Gastrocnemius medialis (tissue), 4 donors: ENCODE measurements at regions not wholly inside any gene's neighbourhood (a gene's known extent, or its start where the extent isn't known, plus 50 kb on each side); places are given as distances from the start of the nearest gene placed in this dataset.

Experiments
- CTCF ChIP-seq, 5 experiments: fragments of 450-650 bp in 3 of 5; fragments of 200-600 bp in 2 of 5; sonication (generic) in 2 of 5; IDR thresholded peaks in 4 of 5; conservative IDR thresholded peaks in 1 of 5; 1 replicate in 4 of 5; 2 replicates in 1 of 5; pipeline ENCODE4 v1.5.1; 2016 to 2019; ENCODE audit warnings: antibody characterized with exemption in 5 of 5, mild to moderate bottlenecking in 3 of 5, moderate library complexity in 3 of 5
- POLR2A ChIP-seq, 2 donors: fragments of 450-650 bp; IDR thresholded peaks; one replicate each; pipeline ENCODE4 v1.6.1; 2017; ENCODE audit warnings: antibody characterized with exemption in 2 of 2, mild to moderate bottlenecking in 2 of 2, moderate library complexity in 2 of 2

GRCh38 chr11:122399375-122399774 is 256.1 kb upstream of the UBASH3B start:
- TF ChIP-seq CTCF (IDR thresholded peaks at IDR 0.05 in 4 of 5, conservative IDR thresholded peaks at IDR 0.05 in 1 of 5) (no peak), POLR2A (IDR thresholded peaks at IDR 0.05) (no peak)
